Endothelial cell of umbilical vein (primary cell): ENCODE measurements at regions not wholly inside any gene's neighbourhood (a gene's known extent, or its start where the extent isn't known, plus 50 kb on each side); places are given as distances from the start of the nearest gene placed in this dataset.

Experiments used
- CTCF ChIP-seq, 2 donors: IDR thresholded peaks; 1 replicate in 1 of 2; 2 replicates in 1 of 2; pipeline ENCODE4 v1.5.1; 2011; ENCODE audit warnings: low read length in 2 of 2, mild to moderate bottlenecking in 2 of 2, moderate library complexity in 2 of 2, control low read depth in 1 of 2, inconsistent platforms in 1 of 2, low read depth in 1 of 2; ENCODE audit not compliant: insufficient read depth in 1 of 2; ENCODE audit errors: extremely low read depth in 1 of 2
- EZH2 ChIP-seq: IDR thresholded peaks from 2 replicates; pipeline ENCODE4 v1.6.1; 2012; ENCODE audit warnings: borderline replicate concordance, low read depth, mild to moderate bottlenecking, moderate library complexity, low read length, inconsistent platforms; ENCODE audit not compliant: severe bottlenecking
- FOS ChIP-seq: IDR thresholded peaks from 2 replicates; pipeline ENCODE4 v1.6.1; 2011; ENCODE audit warnings: mild to moderate bottlenecking, low read length, moderate library complexity, borderline replicate concordance; ENCODE audit not compliant: insufficient read depth
- GATA2 ChIP-seq: IDR thresholded peaks from 2 replicates; pipeline ENCODE4 v1.7.0; 2011; ENCODE audit warnings: low read depth, mild to moderate bottlenecking, moderate library complexity, mixed read lengths, low read length; ENCODE audit not compliant: insufficient read length, insufficient read depth
- JUN ChIP-seq: IDR thresholded peaks from 2 replicates; pipeline ENCODE4 v1.6.1; 2011; ENCODE audit warnings: borderline replicate concordance, low read depth; ENCODE audit not compliant: insufficient read length, insufficient read depth
- MAX ChIP-seq: IDR thresholded peaks from 2 replicates; pipeline ENCODE4 v1.6.1; 2011; ENCODE audit not compliant: insufficient read depth, insufficient read length
- MYC ChIP-seq: IDR thresholded peaks from one replicate; pipeline ENCODE4 v1.6.1; 2011; ENCODE audit warnings: mild to moderate bottlenecking, low read depth, low read length
- POLR2A ChIP-seq: IDR thresholded peaks from 2 replicates; pipeline ENCODE4 v1.6.1; 2012; ENCODE audit warnings: low read depth, mild to moderate bottlenecking, control low read depth, low read length
- POLR2AphosphoS5 ChIP-seq: IDR thresholded peaks from 2 replicates; pipeline ENCODE4 v1.6.1; 2012; ENCODE audit warnings: low read depth, mild to moderate bottlenecking, control low read depth, low read length, moderate library complexity; ENCODE audit not compliant: insufficient read depth

- TF ChIP-seq MYC = no peak
- no peak for TF ChIP-seq CTCF (IDR thresholded peaks at IDR 0.05; ENCODE audit: extremely low read depth in 1 of 2, insufficient read depth in 1 of 2, low read depth in 1 of 2, low read length in 2 of 2)
- no peak for TF ChIP-seq POLR2A
- TF ChIP-seq EZH2 = no peak
- no peak for TF ChIP-seq POLR2AphosphoS5
- no peak for TF ChIP-seq MAX
- TF ChIP-seq FOS = no peak
- TF ChIP-seq JUN = no peak
- no peak for TF ChIP-seq GATA2
These were observed 192.6 kb upstream of the TCF4 start for GRCh38 chr18:55780586-55781071.
